NCI-H460 (cell line): ENCODE measurements at regions not wholly inside any gene's neighbourhood (a gene's known extent, or its start where the extent isn't known, plus 50 kb on each side); places are given as distances from the start of the nearest gene placed in this dataset.
"Not testable (repeated sequence)": the region's sequence is repeated elsewhere in the genome, so short reads cannot be mapped to it uniquely, and the experiment has no call there.

Experiments used
- DNase-seq: peaks from one replicate; pipeline ENCODE4 v3.0.0-alpha.2; 2016; ENCODE audit warnings: low read depth; ENCODE audit errors: extremely low read depth
- small RNA-seq, 2 experiments: library from RNA; depleted of rRNA; stranded (forward); fragments of <200 nt; gene quantifications; one replicate each; pipeline ENCODE3, GENCODE V24; 2014

- DNase-seq, result no peak
These were observed 180.3 kb downstream of the HIPK3 start for GRCh38 chr11:33437529-33437928.

DNA sequence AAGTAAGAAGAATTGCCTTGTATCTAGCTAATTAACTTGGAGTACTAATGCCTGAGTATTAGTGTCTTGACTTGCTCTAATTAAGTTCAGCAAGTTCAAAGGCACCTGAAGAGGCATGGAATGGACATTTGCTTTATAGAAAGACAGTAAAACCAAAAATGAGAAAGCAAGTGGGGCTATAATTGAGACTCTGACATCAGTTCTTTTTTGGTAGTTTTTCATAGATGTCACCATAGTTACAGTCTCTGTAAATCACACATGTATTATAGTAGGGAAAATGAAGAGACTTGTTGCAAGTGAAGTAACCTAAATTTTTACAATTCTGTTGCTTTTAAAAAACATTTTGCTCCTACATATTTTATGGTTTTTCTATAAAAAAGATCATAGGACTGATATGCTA is 178.0 kb downstream of the HIPK3 start:
- no peak for DNase-seq

- DNase-seq, result no peak
These were observed 177.1 kb downstream of the HIPK3 start for GRCh38 chr11:33434294-33434693.

DNA sequence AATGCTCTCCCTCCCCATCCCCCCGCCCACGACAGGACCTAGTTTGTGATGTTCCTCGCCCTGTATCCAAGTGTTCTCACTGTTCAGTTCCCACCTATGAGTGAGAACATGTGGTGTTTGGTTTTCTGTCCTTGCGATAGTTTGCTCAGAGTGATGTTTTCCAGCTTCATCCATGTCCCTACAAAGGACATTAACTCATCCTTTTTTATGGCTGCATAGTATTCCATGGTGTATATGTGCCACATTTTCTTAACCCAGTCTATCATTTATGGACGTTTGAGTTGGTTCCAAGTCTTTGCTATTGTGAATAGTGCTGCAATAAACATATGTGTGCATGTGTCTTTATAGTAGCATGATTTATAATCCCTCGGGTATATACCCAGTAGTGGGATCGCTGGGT is 171.3 kb downstream of the HIPK3 start:
- not testable (repeated sequence) for DNase-seq

DNA sequence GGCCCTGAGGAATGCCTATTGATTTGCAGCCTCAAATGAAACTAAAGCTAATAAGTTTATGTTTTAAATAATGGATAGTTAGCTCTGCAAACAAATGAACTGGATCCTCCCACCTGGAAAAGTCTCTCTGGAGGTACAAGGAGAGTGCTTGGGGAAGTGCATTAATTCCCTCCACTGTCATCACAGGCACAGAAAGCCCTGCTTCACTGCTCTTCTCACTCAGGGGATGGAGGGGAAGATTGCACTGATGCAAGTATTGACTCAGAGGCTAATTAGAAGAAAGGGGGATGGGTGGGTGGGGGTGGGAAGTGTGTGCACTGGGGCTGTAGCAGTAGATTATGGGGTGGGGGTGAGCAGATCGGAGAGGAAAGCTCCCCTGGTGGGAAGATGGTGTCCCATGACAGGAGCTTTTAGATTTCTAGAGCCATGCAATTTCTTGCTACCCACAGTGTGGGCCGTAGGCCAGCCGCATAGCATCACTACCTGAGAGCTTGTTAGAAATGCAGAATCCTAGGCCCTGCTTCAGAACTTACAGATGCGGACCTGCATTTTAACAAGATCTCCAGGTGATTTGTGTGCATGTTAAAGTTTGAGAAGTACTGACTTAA is 163.9 kb downstream of the HIPK3 start:
- DNase-seq, result no peak

DNA sequence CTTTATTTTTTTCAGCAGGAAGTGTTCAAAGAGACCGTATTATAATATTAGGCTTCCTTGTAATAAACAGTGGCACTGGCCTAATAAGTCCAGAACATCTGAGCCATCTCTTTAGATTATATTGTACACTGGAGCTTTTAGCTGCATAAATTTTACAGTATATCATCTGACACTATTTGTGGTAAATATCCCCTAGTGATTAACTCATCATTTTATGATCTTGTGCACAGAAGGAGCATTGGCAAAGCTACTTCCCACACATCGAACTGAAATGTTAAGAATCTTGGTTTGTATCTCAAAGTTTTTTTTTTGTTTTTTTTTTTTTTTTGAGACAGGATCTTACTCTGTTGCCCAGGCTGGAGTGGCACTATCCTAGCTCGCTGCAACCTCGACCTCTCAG is 162.7 kb downstream of the HIPK3 start:
- no peak for DNase-seq

GRCh38 chr11:33417121-33417520 is 159.9 kb downstream of the HIPK3 start:
- no peak for DNase-seq

GRCh38 chr11:33413301-33413700 is 156.1 kb downstream of the HIPK3 start:
- no peak for DNase-seq

DNA sequence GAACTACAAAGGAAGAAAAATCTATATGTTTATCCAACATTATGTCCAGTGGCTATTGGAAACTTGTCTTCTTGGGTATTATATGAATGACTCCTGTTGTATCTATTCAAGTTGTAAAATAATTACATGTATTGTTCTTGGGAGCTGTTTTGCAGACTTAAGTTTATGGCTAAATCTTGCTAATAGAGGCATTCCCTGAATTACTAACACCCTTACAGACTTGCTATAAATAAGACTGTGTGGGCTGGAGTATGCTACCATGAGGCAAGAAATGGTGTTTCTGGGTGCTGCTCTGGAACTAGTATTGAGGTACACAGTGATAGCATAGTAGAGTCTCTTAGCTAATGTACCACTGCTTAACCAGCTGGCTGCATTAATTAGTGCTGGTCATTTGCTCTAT is 155.1 kb downstream of the HIPK3 start:
- DNase-seq, result no peak

DNA sequence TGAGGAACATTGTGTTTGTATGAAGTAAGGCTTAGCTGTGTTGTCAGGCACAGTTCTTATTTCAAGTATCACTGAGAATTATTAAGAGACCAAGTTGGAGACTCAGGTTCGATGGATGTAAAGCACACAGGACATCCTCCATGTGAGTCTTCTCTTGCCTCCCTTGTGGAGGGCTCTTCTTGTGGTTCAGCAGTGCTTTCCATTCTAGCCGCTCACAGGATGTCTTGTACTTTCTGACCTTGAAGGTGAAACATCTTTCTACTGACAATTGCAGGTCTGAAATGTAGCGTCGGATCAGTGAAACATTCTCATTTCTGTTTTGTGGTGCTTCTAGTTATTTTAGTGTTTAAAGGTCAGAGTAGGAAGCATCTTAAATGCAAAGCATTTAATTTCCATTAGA is 154.6 kb downstream of the HIPK3 start:
- no peak for DNase-seq

GRCh38 chr11:33410086-33410765 is 153.0 kb downstream of the HIPK3 start:
- no peak for DNase-seq

Small RNAs in the stretch of these regions (small RNA-seq; reads per million reads assigned to genes)
- 0 reads per million in 2 experiments for gene AL133399.1
